A673 (cell line): ENCODE measurements at regions not wholly inside any gene's neighbourhood (a gene's known extent, or its start where the extent isn't known, plus 50 kb on each side); places are given as distances from the start of the nearest gene placed in this dataset.

Experiments used
- BruUV-seq: library from RNA; stranded (reverse); fragments of 400-500 nt; replicated peaks from 2 replicates; lab custom pipeline; 2021; lab: Mats Ljungman, UMichigan
- CTCF ChIA-PET: fragments of 300-600 bp; sonication (Branson Sonifier 250); formaldehyde crosslinking; loops from one replicate; lab custom pipeline; 2022; ENCODE audit warnings: antibody characterized with exemption; lab: Charles Lee
- POLR2A ChIA-PET: fragments of 300-600 bp; sonication (Branson Sonifier 250); formaldehyde crosslinking; loops from one replicate; lab custom pipeline; 2022; ENCODE audit warnings: antibody characterized with exemption; ENCODE audit not compliant: low non-redundant PET; lab: Charles Lee
- DNase-seq: peaks from one replicate; pipeline ENCODE4 v3.0.0-alpha.2; 2015; ENCODE audit warnings: low spot score
- H3K27ac ChIP-seq: fragments of 200-600 bp; sonication (generic); 2 replicates; pipeline ENCODE4 v1.5.1; 2016; ENCODE audit warnings: mixed run types, low read depth, mild to moderate bottlenecking, mixed read lengths, antibody characterized with exemption, low read length; ENCODE audit not compliant: poor library complexity, severe bottlenecking
- H3K27me3 ChIP-seq: fragments of 200-600 bp; sonication (generic); replicated peaks from 2 replicates; pipeline ENCODE4 v1.6.1; 2017; ENCODE audit warnings: mixed run types, low read depth, mild to moderate bottlenecking, mixed read lengths, antibody characterized with exemption, low read length; ENCODE audit not compliant: insufficient read depth, poor library complexity
- H3K36me3 ChIP-seq: fragments of 200-600 bp; sonication (generic); 2 replicates; pipeline ENCODE4 v1.6.1; 2016; ENCODE audit warnings: mixed run types, mild to moderate bottlenecking, mixed read lengths, antibody characterized with exemption, low read length; ENCODE audit not compliant: insufficient read depth, poor library complexity, severe bottlenecking
- H3K4me1 ChIP-seq: fragments of 200-600 bp; sonication (generic); 2 replicates; pipeline ENCODE4 v1.6.1; 2017; ENCODE audit warnings: mixed run types, mild to moderate bottlenecking, mixed read lengths, antibody characterized with exemption, low read length; ENCODE audit not compliant: insufficient read depth, poor library complexity, severe bottlenecking
- H3K4me3 ChIP-seq: fragments of 200-600 bp; sonication (generic); 2 replicates; pipeline ENCODE4 v1.5.1; 2016; ENCODE audit warnings: low read depth, mixed run types, mild to moderate bottlenecking, mixed read lengths, low read length; ENCODE audit not compliant: poor library complexity, severe bottlenecking
- H3K9me3 ChIP-seq: fragments of 200-600 bp; sonication (generic); 2 replicates; pipeline ENCODE4 v1.6.1; 2016; ENCODE audit warnings: mixed run types, low read depth, mild to moderate bottlenecking, mixed read lengths, antibody characterized with exemption, low read length; ENCODE audit not compliant: poor library complexity, severe bottlenecking
- EZH2 ChIP-seq: fragments of 200-600 bp; sonication (generic); IDR thresholded peaks from 2 replicates; pipeline ENCODE4 v1.6.1; 2017; ENCODE audit warnings: borderline replicate concordance, low read depth, mild to moderate bottlenecking, mixed read lengths, antibody characterized with exemption, low read length; ENCODE audit not compliant: poor library complexity, severe bottlenecking
- intact Hi-C: fragments of 100-400 bp; cut with micrococcal nuclease; formaldehyde crosslinking; loops from one replicate; pipeline ENCODE4 v1.10.0; 2022; ENCODE audit not compliant: unreplicated experiment
- TF ChIP-seq, protein P1 (sequence below): fragments of 300-800, 200-600 bp; sonication (generic); conservative IDR thresholded peaks from 2 replicates; pipeline ENCODE4 v1.5.1; 2017; ENCODE audit warnings: low read depth, mild to moderate bottlenecking, antibody characterized with exemption, low read length, moderate library complexity, mixed read lengths

DNA sequence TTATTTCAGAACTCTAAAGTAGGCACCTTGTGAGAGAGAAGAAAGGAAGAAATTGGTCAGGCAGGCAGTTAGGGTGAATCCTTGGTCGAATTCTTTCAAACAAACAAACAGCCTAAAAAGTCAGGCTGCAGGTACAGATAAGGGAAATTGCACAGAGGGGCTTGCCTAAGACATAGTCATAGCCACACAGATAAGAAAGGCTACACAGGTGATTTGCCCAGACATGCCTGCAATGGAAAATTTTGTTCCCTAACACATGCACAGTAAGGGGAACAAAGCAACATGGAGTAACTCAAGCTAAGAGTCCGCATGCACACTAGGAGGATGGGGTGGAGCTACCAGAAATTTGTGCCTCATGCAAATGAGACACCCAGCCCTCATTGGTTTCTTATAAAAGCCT, 91.4 kb upstream of the TUSC7 start:
- TF ChIP-seq, protein P1, sequence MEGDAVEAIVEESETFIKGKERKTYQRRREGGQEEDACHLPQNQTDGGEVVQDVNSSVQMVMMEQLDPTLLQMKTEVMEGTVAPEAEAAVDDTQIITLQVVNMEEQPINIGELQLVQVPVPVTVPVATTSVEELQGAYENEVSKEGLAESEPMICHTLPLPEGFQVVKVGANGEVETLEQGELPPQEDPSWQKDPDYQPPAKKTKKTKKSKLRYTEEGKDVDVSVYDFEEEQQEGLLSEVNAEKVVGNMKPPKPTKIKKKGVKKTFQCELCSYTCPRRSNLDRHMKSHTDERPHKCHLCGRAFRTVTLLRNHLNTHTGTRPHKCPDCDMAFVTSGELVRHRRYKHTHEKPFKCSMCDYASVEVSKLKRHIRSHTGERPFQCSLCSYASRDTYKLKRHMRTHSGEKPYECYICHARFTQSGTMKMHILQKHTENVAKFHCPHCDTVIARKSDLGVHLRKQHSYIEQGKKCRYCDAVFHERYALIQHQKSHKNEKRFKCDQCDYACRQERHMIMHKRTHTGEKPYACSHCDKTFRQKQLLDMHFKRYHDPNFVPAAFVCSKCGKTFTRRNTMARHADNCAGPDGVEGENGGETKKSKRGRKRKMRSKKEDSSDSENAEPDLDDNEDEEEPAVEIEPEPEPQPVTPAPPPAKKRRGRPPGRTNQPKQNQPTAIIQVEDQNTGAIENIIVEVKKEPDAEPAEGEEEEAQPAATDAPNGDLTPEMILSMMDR = no peak
- no peak for TF ChIP-seq EZH2
- Histone ChIP-seq H3K36me3 (no peaks in the 10 kb centered on the region), H3K27me3 (no peaks in the 10 kb centered on the region), H3K4me3 (no peak overlapping the region), H3K9me3 (no peaks in the 10 kb centered on the region), H3K4me1 (no peaks in the 10 kb centered on the region), H3K27ac (no peak overlapping the region)
- BruUV-seq = no TSS peak
- ChIA-PET CTCF (no interaction called here), POLR2A (no interaction called here)
- no peak for DNase-seq
- intact Hi-C loops = no loop called here

DNA sequence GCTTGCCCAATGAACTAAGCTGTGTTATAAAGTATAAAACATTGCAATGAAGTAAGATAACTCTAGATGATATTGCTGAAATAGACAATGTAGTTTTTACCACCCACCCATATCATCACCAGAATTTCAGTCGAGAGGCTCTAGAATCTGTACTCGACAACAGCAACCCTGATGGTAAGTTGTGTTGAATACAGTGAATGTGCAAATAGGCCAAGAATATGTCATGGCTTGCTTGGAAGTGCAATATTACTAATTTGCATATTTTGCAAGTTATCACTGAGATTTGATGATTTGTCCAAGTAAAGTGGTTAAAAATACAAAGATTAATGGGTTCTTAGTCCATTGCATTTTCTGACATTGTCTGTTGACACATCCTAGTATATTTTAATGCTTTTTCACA, 90.6 kb upstream of the TUSC7 start:
- H3K4me1 ChIP-seq = no peaks in the 10 kb centered on the region
- no peak overlapping the region for H3K27ac ChIP-seq
- intact Hi-C loops = no loop called here
- DNase-seq = no peak
- TF ChIP-seq, protein P1 = no peak
- TF ChIP-seq EZH2 = no peak
- no peaks in the 10 kb centered on the region for H3K36me3 ChIP-seq
- BruUV-seq = no TSS peak
- no peaks in the 10 kb centered on the region for H3K9me3 ChIP-seq
- POLR2A ChIA-PET = no interaction called here
- H3K27me3 ChIP-seq = no peaks in the 10 kb centered on the region
- CTCF ChIA-PET = no interaction called here
- H3K4me3 ChIP-seq = no peak overlapping the region

DNA sequence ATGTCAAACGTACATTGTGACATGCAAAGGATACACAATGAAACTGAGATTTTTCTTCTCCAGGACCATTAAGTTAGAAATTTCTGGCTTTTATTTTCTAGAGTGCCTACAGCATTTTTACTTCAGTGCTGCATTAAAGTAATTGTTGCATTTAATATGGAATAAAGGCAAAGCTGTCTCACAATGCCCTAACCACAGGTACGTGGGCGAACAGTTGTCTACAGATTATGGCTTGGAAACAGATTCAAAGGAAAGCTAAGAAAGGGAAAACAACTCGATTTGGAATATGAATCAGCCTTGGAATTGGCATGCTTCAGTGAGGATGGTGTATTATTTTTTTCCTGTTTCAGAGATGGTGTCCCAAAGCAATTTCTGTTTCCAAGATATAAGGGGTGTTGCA, 79.1 kb upstream of the TUSC7 start:
- H3K27ac ChIP-seq = no peak overlapping the region
- ChIA-PET CTCF (no interaction called here), POLR2A (no interaction called here)
- H3K4me3 ChIP-seq = no peak overlapping the region
- no peak for TF ChIP-seq EZH2
- TF ChIP-seq, protein P1 = no peak
- no peaks in the 10 kb centered on the region for H3K4me1 ChIP-seq
- BruUV-seq = no TSS peak
- no peaks in the 10 kb centered on the region for H3K9me3 ChIP-seq
- no peaks in the 10 kb centered on the region for H3K27me3 ChIP-seq
- DNase-seq = no peak
- H3K36me3 ChIP-seq = no peaks in the 10 kb centered on the region
- intact Hi-C loops = no loop called here
